ENCODE measurements at regions not wholly inside any gene's neighbourhood (a gene's known extent, or its start where the extent isn't known, plus 50 kb on each side); places are given as distances from the start of the nearest gene placed in this dataset.
"Not testable (repeated sequence)": the region's sequence is repeated elsewhere in the genome, so short reads cannot be mapped to it uniquely, and the experiment has no call there.

DNA sequence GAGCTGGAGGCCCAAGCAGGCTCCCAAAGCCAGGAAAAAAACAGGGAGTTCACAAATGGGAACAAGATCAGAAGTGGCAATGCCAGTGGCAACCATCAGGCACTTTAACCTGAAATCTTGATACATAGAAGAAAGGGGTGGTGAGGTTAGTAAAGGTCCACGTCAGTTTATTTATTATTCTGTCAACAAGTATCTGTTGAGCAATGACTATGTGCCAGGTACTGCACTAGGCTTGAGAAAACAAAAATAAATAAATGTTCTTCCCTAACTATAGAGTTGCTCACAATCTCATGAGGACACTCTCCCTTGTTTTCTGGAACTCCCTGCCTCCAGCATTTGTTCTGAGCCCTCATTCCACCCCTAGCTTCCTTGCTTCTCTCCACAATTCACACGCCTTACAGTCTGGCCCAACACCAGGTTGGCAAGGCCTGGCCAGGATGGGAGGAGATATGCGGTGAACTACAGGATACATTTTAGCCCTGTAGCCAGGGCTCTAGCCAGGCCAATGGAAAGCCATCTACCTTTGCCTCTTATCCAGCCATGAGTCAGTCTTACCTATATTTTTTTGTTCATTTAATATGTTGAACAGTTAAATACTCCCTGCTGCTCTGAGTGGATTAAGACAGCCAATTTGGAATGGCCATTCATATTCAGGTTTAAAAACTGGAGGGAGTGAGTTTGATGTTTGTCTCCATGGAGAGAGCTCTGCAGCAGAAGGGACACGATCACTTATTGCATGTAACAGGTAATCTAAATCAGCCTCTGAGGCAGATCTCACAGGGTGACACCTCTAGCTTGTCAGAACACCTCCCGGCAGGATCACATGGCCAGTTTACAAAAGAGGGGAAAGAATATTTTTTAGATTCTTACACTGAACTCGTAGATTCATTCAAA is 161.9 kb upstream of the ATP11B start:
- DNase-seq (ENCODE audit: low read depth): no peak

DNA sequence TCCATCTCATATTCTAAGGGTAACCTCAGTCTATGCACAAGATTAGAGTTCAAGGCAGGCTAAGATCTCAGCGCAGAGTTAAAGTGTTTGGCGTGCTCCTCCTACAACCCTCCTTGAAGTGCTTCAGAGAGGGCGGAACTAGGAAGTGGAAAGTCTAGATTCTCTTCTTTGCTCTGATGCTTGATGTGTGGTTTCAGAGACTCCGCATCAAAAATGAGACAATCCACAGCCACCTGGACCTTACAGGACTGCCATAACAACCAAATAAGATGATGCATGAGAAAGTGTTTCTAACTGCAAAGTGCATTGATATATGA is 161.3 kb upstream of the ATP11B start:
- DNase-seq (ENCODE audit: low read depth): no peak

DNA sequence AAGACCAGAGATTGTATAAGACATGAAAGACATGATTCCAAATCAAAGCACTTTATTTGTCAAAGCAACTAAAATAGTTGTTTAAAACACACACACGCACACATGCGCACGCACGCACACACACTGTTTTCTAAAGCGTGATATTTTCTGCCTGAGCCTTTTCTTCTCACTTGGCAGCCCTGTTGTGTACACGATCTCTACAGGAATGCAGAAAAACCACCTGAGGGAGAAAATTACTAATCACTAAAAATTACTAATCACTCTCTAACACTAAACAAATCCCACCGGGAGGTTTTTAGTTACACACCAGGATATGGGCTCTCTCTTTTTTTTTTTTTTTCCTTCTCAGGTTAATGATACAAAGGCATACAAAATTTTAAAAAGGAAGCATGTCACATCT is 160.1 kb upstream of the ATP11B start:
- no peak for DNase-seq (ENCODE audit: low read depth)

DNA sequence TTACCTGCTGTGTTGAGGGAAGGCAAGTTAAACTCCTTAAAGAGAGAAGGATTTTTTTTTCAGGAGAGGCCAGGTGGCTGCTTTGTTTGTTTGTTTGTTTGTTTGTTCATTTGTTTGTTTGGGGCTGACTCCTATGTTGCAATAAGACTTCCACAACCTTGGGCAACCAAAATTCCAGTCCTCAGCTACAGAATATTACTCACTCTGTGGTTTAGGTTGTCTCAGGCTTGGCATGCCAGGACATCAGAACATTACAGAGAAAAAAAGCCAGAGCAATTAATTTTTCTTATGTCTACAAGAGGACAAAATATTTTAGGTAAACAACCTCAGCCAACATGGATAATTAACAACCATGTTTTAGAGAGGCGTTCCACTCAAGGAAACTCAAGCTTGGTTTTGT is 156.7 kb upstream of the ATP11B start:
- DNase-seq (ENCODE audit: low read depth): no peak

DNA sequence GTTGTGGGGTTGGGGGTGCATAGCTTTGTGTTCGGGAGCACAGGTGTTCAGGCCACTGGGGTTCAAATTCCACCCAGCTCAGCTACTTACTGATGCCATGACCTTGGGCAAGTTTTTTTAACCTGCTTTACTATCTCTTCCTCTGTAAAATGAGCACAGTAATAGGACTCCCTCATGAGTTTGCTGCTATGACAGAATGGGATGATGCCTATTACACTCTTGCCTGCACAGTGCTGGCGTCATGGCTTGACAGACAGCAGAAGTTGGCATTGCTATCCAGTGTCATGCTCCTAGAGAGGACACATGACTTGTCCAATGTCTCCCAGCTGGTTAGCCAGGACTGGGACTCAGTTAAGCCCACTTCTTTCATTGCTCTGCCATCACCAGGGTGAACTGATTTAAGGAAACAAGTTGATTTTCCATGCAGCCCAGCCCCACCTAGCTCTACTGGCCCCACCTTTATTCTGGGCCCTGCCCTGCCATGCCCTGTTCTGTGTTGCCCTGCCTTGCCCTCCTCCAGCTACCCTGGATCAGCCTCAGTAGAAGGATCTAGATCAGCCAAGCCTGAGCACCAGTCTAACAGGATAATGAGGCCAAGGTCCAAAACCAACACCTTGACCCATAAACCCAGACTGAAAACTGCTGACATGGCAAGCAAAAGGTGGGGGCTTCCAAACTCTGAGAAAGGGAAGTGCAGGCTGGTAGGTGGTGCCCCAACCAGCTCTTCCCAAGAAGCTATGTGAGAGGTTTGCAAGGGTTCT is 155.8 kb upstream of the ATP11B start:
- DNase-seq (ENCODE audit: low read depth): no peak

DNA sequence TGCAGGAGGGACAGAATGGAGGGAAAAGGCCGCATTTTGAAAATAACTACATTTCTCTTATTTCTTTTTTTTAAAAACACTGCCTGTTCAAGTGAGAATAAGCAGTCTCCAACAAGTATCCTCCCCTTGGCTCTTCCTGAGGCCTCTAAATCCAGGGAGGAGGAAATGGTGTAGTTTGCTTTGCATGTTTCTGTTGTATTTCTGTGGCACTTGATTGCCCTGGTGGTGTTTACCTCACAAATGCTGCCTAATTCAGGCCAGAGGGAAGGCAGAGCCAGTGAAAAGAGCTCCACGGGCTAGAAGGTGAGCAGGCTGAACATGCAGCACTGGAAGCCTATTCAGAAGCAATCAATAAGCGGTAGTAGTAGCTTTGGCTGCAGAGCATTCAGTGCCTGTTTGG is 149.3 kb upstream of the ATP11B start:
- DNase-seq (ENCODE audit: low read depth): no peak

DNA sequence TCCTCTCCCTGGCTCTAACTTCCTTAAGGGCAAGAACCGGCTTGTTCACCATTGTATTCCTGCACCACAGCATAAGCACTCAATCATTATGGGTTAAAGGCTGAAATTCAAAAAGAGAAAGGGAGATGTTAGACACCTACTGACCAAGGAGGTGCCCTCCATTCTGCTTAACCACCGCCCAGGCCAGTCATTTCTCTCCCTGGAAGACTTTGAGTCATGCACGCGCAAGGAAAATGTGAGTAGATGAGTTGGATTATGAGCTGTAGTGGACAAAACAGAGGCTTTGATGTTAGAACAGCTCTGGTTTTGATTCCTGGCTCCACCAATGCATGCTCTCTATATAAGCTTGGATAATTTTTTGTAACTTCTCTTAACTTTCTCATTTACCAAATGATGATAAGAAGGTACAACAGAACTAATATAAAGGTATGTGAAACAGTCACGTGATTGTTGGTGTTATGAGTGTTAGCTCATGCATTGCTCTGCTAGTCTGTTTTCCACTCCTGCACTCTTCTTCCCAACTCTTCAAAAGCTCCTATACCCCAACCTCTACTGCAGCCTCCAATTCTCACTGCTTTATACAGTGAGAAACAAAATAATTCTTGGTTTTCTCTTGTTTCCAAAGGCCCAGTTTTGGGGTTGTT is 148.4 kb upstream of the ATP11B start:
- DNase-seq (ENCODE audit: low read depth): no peak

DNA sequence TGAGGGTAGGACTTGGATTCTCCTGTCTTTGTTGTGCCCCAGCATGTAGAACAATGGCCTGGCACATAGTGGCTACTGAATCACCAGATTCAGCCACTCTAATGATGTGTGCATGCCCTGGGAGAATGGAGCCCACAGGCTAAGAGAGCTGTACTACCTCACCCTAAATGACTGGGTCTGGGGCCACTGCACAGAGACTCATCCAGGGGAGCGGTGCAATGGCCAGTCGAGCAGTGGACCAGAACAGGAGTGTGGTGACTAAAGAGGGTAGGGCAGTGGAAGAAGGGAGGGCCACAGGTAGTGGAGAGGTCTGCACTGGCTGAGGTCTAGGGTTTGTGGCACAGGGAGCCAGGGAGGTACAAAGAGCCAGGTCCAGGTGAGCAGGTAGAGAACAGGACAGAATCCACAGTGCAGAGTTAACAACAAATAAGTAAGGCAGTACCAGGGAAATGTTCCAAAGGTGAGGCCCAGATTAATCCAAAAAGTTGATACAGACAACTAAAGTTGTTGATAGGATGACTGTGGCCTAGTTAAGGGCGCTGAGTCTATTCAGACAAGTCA is 142.7 kb upstream of the ATP11B start:
- DNase-seq (ENCODE audit: low read depth): no peak

DNA sequence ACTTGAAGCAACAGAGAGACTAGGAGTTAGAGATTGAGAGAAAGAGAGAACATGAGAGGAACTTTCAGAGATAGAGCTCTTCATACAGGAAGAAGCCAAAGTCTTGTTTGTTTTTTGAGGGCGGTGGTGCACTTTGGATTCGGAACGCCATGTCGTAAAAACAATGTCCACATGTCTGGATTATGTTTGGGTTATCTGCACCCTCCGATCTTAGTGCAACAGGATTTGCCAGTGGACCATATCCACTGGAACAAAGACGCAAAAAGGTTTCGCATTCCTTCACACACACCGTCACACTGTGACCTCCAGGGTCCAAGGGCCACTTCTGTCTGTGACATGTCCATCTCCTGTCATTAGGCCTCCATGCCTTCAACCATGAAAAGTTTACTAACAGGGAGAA is 141.8 kb upstream of the ATP11B start:
- no peak for DNase-seq (ENCODE audit: low read depth)

DNA sequence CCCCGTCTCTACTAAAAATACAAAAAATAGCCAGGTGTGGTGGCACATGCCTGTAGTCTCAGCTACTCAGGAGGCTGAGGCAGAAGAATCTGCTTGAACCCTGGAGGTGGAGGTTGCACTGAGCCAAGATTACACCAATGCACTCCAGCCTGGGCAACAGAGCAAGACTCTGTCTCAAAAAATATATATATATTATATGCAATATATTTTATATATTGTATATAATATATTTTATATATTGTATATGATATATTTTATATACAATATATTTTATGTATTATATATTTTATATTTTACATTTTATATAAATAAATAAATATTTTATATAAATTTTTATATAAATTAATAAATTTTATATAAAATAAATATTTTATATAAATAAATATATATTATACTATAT is 140.2 kb upstream of the ATP11B start:
- not testable (repeated sequence) for DNase-seq (ENCODE audit: low read depth)

DNA sequence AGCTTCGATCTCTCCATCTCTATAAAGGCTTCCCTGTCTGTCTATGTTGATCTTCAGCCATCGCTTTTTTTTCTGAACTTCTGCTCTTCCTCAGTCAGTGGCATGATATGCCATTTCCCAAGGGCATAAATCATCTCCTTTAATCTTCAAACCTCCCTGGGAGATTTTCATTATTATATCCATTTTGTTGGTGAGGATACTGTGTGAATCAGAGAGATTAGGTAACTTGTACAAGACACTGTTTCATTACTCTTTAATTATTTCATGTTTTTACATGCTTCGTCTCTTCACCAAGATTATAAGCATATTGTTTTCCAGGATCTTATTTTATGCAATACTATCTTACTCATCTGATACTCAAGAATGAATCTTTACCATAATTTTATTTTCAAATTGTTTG is 124.8 kb upstream of the ATP11B start:
- DNase-seq (ENCODE audit: low read depth): no peak

DNA sequence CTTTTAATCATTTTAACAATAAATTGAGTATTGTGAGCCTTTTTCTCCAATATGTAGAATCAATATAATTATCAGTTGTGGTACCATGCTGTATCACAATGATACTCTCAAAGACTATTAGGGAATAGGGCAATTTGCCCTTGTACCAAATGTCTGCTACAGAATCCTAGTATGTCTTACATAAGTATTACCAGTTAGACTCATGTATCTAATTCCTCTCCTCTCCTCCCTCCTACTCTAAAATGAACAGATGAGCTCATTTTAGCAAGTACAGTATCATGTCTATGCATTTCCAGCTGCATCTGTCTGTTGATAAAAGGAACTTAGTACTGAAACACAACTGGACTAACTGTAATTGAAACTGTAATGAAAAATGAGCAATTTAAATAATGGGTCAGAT is 124.3 kb upstream of the ATP11B start:
- DNase-seq (ENCODE audit: low read depth): no peak

DNA sequence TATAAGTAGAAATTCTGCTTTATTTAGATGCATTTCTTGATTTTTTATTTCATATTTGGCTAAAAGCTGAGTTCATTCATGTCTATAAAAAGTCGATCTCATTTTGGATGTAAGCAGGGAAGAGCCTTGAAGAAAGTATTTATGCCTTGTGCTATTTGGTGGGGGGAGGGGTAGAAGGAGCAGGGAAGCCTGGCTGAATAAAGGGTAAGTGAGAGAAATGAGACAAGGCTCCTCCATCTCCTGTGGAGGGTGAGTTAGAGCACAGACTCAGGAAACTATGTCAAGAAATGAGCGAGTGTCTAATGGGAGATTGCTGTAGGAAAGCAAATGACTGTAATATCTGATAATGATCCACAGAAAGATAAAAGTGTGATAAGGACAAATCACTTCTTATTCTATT is 121.8 kb upstream of the ATP11B start:
- DNase-seq (ENCODE audit: low read depth): no peak

DNA sequence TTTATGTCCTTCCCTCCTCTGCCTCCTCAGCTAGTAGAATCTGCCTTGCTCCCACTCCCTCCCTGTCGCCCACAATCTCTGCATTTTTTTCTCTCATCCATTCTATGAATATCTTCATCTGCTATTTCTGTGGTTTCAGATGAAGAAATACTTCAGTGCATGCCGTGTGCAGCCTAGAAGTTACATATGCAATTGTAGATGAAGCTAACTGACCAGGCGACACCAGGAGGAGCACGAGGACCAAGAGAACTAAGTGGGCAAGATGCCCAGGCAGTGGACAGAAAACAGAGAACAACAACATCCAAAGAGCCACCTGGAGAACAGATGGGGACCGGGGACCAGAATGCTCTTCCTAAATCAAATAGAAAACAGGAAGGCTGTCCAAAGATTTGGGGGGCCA is 121.4 kb upstream of the ATP11B start:
- no peak for DNase-seq (ENCODE audit: low read depth)

DNA sequence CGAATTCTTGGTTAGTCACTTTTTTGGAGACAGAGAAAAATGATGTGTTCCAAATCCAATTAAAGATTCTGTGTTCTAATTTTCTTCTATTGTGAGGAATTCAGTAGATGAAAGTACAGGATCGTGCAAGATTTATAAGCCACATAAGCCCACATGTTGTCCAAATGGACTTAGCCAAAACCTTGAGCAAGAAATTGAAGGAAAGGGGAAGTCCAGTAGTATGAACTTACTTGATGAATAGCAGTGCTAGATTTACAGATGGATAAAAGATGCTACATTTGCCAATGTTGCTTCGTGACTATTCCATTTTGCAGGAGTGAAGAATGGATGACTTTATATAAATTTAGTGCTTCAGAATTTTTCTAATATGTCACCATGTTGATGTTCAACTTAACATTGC is 120.0 kb upstream of the ATP11B start:
- DNase-seq (ENCODE audit: low read depth): no peak

DNA sequence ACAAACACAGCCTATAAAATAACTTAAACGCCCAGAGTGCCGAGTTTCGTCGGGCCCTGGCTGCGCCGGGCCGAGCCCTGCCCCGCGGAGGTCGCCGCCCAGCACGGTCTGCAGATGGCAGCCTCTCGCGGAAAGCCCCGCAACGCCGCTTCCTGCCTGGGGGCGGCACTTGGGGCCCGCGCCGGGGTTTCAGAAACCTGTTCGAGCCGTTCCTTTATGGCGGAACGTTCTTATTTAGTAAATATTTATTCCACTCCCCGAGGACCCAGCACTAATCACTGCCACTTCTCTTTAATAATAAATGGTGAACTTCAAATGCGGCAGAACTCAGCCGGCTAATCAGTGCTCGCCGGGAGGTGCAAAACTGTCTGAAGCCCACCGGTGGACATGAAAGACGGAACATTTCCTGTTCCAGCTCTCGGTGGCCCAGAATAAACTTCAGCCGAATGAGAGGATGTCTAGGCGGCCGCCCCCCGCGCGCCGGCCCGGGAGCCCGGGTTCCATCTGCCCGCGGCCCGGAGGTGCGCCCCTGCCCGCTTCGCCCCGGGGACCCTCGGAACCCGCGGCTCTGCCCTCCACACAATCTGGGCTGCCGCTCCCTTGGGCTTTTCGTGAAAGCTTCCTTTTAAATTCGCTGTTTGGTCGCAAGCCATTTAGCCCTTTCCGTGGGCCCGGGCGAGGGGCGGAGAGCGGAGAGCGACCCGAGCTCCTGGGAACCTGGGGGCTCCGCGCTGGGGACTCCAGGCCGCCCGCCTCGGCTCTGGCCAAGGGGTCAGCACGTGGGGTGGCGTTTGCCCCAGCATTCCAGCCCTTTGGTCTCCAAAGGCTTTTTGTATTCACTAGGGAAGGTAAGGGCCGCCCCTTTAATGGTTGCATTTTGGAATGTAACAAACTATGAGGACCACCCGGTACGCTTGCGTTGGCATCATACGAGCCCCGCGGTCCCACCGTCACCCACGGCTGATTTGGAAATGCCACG is 110.8 kb upstream of the ATP11B start:
- peak; percentile 28 for DNase-seq (ENCODE audit: low read depth)

DNA sequence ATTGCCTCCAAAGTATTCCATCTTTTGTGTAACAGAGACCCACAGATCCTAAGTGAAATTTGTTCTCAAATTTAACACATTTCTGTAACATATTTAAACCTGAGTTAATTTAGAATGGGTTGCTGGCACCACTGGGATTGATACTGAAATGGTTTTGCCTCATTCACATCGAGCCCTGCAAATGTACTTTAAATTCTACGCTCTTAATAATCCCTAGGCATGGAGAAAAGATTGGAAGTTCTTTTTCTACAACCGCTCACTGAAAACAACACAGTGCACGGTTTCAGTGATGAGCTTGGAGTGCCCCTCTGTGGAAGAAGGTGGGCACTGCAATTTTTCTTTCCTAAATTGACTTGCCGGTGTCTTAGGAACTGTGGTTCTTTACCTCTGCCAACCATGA is 109.9 kb upstream of the ATP11B start:
- DNase-seq (ENCODE audit: low read depth): peak; percentile 36

DNA sequence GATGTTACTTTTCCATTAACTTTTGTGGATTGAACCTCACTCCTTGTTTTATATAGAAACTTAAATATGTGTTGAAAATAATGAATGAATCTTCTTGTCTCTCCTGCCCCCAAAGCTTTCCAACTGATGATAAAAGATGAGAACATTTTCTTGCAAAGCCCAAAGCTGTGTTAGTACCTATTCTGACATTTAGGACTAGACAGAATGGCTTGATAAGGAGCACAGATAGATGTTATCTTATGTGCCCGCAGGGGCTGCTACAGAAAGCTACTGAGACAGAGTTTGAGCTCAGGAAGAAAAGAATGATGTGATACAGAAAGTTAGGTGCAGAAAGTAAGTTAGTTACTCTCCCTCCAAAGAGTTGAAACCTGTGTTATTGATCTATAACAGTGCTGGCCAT is 109.4 kb upstream of the ATP11B start:
- DNase-seq (ENCODE audit: low read depth): no peak

DNA sequence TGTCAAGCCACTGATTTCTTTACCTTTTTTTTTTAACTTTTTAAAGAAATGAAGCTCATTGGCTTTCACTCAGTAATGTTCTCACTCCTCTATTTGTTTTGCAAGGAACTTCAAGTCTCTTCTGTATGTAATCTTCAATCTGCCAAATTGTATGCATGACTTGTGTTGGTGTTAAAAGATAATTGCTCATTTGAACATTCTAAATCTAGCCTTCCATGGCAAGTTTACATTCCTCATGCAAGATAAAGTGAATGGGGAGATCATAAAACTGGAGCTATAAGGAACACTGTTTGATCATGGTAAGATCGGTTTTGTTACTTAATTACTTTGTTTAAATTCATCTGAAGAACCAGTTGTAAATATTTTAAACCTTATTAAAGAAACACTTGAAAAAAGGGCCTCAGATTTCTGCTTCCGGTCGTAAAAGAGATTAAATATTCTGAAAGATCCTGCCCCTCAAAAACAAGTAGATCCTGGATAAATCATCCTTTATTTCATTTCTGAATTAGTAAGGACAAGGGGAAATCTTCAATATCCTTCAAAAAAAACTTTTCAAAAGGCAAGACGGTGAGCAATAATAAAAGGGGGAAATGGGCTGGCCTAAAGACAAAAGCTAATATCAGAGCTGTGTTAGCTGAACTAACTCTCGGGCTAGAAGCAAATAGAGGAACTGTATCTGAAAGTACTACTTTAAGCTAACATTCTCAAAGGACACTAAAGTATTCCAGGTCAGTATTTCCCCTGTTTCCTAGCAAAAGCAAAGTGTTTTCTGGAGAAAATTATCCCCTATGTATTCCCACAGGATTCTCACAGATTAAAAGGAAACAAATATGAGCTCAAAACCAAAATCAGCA is 107.0 kb upstream of the ATP11B start:
- no peak for DNase-seq (ENCODE audit: low read depth)

DNA sequence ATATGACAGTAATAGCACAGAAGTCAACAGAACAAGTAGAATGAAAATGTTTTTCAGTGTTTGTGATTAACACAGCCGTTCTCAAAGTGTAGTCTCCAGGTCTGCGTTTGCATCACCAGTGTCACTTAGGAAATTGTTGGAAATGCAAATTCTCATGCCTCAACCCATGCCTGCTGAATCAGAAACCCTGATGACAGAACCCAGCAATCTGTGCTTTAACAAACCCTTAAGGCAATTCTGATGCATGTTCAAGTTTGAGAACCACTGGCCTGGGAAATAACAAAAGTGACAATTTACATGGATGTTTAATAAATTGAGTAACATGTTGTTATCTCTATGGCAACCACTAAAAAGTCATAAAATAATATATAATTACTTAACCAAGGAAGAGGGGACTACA is 103.1 kb upstream of the ATP11B start:
- DNase-seq (ENCODE audit: low read depth): no peak

DNA sequence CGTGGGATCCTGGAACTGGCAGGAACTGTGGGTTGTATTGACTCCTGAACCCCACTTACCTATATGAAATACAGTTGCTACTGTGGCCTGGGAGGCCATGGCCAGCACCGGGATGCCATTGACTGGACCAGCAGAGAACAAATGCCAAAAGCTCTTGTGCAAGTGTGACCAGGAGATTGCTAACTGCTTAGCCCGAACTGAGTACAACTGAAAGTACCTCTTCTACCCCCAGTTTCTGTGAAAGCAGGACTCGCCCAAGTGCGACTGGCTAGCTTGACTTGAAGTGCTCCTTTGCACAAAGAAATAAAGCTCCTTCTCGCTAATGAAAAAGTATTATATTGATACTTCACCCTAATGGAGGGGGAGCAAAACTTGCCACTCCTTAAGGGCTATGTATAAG is 101.3 kb upstream of the ATP11B start:
- no peak for DNase-seq (ENCODE audit: low read depth)
